ENCODE measurements at regions not wholly inside any gene's neighbourhood (a gene's known extent, or its start where the extent isn't known, plus 50 kb on each side); places are given as distances from the start of the nearest gene placed in this dataset.

GRCh38 chr11:38543311-38543710, 1945.3 kb upstream of the RAG2 start:
- TF ChIP-seq, protein P1, sequence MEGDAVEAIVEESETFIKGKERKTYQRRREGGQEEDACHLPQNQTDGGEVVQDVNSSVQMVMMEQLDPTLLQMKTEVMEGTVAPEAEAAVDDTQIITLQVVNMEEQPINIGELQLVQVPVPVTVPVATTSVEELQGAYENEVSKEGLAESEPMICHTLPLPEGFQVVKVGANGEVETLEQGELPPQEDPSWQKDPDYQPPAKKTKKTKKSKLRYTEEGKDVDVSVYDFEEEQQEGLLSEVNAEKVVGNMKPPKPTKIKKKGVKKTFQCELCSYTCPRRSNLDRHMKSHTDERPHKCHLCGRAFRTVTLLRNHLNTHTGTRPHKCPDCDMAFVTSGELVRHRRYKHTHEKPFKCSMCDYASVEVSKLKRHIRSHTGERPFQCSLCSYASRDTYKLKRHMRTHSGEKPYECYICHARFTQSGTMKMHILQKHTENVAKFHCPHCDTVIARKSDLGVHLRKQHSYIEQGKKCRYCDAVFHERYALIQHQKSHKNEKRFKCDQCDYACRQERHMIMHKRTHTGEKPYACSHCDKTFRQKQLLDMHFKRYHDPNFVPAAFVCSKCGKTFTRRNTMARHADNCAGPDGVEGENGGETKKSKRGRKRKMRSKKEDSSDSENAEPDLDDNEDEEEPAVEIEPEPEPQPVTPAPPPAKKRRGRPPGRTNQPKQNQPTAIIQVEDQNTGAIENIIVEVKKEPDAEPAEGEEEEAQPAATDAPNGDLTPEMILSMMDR (IDR thresholded peaks at IDR 0.05) = no peak
- TF ChIP-seq POLR2A (IDR thresholded peaks at IDR 0.05) = no peak

Data from ovary (tissue), 3 donors.